ENCODE measurements at regions not wholly inside any gene's neighbourhood (a gene's known extent, or its start where the extent isn't known, plus 50 kb on each side); places are given as distances from the start of the nearest gene placed in this dataset.

DNA sequence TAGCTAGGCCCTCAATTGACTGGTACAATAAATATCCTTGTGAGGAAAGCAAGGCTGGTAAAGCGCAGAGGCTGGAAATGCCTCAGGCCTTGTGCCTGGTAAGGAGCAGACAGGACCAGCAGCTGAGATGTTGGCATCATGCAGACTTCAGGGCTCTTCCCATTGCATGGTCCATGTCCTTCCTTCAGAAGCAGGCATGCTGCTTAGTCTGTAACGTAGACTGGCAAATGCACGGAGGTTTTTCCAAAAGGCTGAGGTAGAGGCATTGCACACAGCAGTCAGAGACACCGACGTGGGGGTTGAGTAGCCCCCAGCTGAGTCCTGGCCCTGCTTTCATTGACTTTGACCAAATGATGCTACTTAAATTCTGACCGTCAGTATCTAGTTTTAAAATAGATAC is 87.1 kb downstream of the ADRB2 start:
- DNase-seq (ENCODE audit: low read depth) = no peak

- peak; percentile 91 for DNase-seq (ENCODE audit: low read depth)
Measured at GRCh38 chr5:148913985-148914431, 87.6 kb downstream of the ADRB2 start.

DNA sequence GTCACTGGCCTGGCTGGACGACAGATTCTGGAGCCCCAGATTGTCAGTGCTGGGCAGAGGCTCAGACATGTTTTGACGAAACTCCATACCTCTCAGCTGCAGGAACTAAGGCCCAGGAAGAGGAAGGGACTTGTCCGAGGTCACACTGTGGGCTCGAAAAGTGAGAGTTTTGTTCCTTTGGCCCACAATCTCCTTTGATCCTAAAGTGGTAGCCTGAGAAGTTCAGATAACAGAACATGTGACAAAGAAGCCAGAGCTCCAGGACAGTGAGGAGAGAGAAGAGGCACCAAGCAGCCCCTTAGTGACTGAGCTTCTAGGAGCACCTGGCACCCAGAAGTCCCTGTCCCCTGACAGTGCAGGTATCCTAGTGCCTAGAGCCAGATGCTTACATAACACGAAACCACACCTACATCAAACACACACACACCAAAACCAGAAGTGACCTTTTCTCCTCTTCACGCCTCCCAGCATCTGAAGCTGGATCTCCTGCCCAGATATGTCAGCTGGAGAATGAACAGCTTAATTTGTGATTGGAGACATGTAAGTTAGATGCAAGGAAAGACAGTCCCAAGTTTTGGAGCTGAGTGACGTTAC is 88.9 kb downstream of the ADRB2 start:
- DNase-seq (ENCODE audit: low read depth) = no peak

DNA sequence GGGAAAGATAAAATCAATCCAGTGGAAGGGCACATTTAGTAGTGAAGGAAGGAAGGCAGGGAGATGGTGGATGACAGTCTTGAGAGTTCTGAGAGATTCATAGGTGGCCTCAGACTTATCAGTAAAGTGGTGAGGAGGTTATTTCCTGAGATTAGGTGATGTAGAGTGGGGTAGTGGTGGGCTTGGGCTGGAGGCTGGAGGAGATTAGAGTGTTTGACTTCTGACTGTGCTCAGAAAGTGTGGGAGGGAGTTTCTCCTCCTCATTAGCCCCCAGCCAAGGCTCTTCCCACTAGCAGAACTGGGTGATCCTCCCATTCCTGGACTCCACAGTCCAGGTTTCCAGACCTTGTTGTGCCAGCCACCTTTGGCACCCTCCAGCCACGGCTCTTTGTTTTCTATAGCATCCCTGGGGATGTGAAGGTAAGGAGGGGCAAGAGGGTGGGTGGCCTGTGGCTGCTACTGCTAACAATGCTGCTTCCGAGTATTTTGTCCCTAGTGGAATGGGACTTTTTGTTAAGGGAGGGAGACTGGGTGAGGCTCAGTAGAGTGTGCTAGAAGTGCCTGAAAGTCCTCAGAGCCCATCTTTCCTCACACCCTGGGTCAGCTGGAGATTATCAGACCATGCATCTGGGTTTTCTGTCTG is 94.4 kb downstream of the ADRB2 start:
- DNase-seq (ENCODE audit: low read depth) = no peak

GRCh38 chr5:148921350-148921749 is 94.9 kb downstream of the ADRB2 start:
- DNase-seq (ENCODE audit: low read depth) = no peak

GRCh38 chr5:148922606-148923005 is 96.2 kb downstream of the ADRB2 start:
- no peak for DNase-seq (ENCODE audit: low read depth)

DNA sequence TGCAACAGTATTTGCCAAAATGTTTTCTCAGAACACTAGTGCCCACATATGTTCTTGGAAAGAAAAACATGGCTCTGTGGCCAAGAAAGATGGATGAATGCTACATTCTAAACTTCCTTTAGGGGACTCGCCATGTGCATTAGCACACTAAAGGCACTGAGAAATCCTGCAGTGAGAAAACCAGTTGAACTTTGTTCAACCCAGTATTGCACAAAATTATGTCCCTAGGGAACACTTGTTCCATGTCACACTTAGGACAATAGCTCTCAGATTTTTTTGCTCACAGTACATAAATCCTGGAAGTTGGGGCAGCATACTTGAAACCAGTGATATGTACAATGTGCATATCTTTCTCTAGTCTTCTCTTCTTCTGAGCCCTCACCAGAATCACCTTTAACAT is 96.6 kb downstream of the ADRB2 start:
- DNase-seq (ENCODE audit: low read depth) = no peak

GRCh38 chr5:148924817-148925216 is 98.4 kb downstream of the ADRB2 start:
- DNase-seq (ENCODE audit: low read depth) = no peak

DNA sequence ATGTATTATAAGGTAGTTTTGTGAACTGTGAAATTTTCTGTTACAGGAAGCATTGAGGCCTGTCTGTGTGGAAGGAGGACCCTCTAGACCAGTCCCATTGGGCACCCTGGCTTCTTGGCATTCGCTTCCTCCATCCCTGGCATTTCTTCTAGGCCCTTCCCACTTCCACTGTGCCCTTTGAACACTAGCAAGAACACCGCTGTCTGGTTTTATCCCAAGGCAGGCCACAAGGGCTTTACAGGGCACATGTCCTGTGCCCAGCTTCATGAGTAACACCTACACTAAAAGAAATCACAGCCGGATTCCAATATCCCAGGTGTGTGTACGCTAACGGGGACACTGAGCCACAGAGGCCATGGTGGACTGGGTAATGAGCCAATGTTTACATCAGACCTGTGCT is 99.8 kb downstream of the ADRB2 start:
- DNase-seq (ENCODE audit: low read depth) = no peak

DNA sequence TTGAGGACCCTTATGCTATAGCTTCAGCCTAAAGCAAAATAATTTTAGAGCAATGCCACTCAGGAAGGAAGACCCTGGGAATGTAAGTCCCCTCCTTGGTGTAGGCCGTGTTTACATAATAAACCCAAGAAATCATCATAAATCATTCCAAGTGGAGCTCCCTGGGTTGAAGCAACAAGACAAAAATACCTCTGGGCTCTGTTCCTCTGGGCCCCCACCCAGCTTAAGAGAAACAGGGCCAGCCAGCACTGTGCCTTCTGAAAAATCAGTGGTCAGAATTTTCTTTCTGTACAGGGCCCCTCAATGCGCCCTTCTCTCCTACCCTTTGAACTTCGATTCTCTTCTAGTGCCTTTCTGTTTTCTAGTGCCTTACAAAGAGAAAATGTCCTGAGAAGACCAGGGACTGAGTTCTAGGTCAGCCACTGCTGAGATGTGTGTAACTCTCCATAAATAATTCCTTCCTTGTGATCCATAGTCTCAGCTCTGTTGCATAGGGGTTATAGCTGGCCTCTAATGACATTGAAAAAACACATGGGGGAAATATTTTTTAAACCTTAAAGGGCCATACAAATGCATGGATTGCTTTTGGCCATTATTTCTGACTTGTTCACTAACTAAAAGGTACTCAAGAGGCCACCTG is 101.0 kb downstream of the ADRB2 start:
- DNase-seq (ENCODE audit: low read depth) = no peak

GRCh38 chr5:148928141-148928540 is 101.7 kb downstream of the ADRB2 start:
- no peak for DNase-seq (ENCODE audit: low read depth)

DNA sequence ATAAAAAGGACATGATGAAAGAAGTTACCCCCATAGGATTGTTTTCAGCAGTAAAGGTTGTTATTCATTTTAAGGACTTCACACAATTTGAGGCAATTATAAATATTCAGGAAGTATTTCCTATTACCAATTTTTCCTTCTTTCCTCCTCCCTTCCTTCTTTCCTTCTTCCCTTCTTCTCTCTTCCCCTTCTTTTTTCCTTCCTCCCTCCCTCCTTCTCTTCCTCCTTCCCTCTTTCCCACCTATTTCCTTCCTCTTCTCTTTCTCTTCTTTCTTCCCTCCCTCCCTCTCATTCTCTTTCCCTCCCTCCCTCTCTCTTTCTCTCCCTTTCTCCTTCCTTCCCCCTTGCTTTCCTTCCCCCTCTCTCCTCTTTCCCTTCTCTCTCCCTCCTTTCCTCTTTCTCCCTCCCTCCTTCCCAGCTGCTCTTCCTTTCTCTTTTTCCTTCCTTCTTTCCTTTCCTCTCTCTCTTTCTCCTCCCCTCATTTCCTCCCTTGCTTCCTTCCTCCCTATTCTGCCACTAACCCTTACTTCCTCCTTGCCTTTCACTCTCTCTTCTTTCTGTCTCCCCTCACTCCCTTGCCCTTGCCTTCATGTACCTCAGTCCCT is 105.1 kb downstream of the ADRB2 start:
- no peak for DNase-seq (ENCODE audit: low read depth)

DNA sequence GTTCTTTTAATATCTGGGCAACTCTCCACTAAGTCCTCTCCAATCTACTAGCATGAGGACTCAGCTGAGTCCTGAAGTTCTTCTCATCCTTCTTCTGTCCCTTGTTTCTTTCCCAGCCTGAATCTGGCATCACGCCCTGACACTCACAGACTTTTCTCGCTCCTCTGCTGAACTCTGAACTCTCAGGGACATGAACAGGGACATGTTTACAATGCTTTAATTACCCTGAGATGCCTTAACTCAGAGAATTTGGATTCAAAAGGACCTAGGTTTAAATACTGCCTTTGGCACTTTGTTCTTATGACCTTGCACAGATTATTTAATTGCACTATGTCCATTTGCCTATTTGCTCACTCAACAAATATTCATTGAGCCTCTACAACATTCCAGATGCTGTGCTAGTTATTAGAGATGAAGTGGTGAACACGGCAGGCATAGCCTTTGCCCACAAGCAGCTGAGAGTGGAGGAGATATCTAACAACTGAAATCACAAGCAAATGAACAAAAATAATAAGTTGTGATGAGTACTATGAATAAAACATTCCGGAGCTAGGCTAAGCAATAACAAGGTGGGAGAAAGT is 106.0 kb downstream of the ADRB2 start:
- no peak for DNase-seq (ENCODE audit: low read depth)

DNA sequence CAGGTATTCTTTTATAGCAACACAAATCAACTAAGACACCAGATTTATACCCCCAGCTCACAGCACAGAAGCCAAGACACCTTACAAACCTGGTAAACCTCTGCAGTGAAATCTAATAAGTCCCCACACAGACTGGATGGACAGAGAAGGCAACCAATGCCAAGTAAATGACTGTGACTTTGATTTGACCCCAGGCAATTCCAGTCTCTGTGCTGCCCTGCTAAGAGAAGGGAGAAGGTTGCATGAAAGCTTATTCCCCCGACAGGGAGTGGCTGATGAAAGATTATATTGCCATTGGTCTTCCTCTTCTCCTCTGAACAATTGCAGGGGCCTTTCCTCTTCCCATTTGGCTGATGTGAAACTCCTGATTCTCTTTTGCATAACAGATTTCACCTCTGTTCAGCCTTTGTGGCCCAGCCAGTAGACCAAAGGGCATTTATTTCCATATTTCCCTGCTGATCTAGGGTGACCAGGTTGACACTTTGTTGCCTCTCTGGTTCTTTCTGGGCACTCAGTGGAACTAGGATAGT is 107.6 kb downstream of the ADRB2 start:
- no peak for DNase-seq (ENCODE audit: low read depth)

DNA sequence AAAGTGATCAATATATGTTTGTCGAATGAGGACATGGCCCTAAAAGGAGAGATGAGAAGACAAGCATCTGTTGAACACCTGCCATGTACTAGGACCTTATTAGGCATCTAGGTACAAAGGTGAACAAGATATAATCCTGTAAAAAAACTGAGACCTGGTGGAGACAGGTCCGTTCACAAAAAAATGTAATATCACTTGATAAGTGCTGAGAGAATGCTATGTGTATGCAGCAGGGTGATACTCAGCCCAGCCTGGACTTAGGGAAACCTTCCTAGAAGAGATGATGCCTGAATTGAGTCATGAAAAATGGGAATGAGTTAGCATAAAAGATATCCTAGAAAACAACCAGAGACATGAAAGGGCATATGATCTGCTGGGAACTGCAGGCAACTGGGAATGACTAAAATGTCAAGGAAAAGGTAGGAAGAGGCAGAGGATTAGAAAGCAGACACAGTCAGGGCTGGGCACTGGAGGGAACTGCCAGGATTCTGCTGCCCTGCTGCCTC is 108.5 kb downstream of the ADRB2 start:
- DNase-seq (ENCODE audit: low read depth) = no peak

- no peak for DNase-seq (ENCODE audit: low read depth)
Measured at GRCh38 chr5:148937239-148937638, 110.8 kb downstream of the ADRB2 start.

DNA sequence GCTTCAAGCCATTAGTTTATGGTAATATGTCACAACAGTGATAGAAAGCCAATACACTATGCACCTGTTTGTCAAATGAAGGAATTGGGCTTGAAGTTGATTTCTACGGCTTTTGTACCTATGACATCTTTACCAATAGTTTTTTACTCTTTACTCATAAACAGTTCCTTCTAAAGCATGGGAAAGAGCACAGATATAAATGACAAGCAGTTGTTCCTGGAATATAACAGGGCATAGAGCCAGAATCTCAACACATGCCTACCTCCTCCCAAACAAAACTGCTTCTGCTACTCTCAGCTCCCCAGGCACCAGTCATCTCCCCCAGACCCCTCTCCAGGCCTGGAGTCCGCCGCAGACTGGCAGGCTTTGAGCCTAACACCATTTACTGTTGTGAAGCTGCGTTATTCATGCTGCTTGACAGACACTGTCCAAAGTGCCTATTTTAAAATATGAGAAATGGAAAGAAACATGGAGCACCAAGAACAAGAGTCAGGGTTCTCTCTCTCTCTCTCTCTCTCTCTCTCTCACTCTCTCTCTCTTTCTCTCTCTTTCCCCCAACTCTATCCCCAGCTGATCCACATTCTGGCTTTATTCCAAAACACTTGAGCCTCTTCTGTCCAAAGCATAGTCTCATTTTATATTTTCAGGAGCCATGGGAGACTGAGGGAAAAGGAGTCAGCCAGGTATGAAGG is 111.6 kb downstream of the ADRB2 start:
- DNase-seq (ENCODE audit: low read depth) = no peak

DNA sequence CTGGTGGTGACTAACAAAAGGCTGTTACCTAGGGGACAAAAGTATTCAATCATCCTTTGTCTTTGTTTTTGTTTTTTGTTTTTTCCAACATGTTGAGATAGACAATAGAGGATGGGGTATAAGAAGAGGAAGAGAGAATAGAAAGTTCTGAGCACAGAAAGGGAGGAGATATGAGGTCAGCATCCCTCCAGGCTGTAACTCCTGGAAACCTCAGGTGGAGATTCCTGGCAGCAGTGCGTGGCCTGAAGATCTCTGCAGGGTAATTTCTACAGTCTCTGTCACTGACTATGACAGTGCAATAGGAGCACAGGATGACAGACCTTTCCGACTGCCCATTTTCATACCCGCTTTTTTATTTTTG is 112.1 kb downstream of the ADRB2 start:
- DNase-seq (ENCODE audit: low read depth) = no peak

GRCh38 chr5:148939676-148940075 is 113.3 kb downstream of the ADRB2 start:
- peak; percentile 65 for DNase-seq (ENCODE audit: low read depth)

- DNase-seq (ENCODE audit: low read depth) = no peak
Measured at GRCh38 chr5:148941810-148942209, 115.4 kb downstream of the ADRB2 start.

- no peak for DNase-seq (ENCODE audit: low read depth)
Measured at GRCh38 chr5:148949841-148950470, 112.9 kb downstream of the SH3TC2 start.

All from HS-5 (cell line).